Activated CD4-positive, alpha-beta memory T cell treated with anti-CD3 and anti-CD28 coated beads for 36 hours (primary cell): ENCODE measurements at regions not wholly inside any gene's neighbourhood (a gene's known extent, or its start where the extent isn't known, plus 50 kb on each side); places are given as distances from the start of the nearest gene placed in this dataset.

Experiments
- CTCF ChIA-PET: fragments of 350-600 bp; sonication (Branson Sonifier 250); formaldehyde crosslinking; loops from one replicate; lab custom pipeline; 2021; ENCODE audit warnings: antibody characterized with exemption, inconsistent platforms; lab: Charles Lee
- POLR2A ChIA-PET: fragments of 350-600 bp; sonication (Branson Sonifier 250); formaldehyde crosslinking; loops from one replicate; lab custom pipeline; 2021; ENCODE audit warnings: antibody characterized with exemption; lab: Charles Lee
- DNase-seq: peaks from one replicate; pipeline ENCODE4 v3.0.0-alpha.2; 2020
- H3K27ac Mint-ChIP-seq: one replicate; pipeline ENCODE4 v1.8.0; 2021; ENCODE audit warnings: mixed read lengths
- H3K27me3 Mint-ChIP-seq: one replicate; pipeline ENCODE4 v1.8.0; 2021; ENCODE audit warnings: mixed read lengths
- H3K36me3 Mint-ChIP-seq: one replicate; pipeline ENCODE4 v1.8.0; 2021; ENCODE audit warnings: mixed read lengths
- H3K4me1 Mint-ChIP-seq: one replicate; pipeline ENCODE4 v1.8.0; 2021; ENCODE audit warnings: low read depth, mixed read lengths
- H3K4me3 Mint-ChIP-seq: one replicate; pipeline ENCODE4 v1.8.0; 2021; ENCODE audit warnings: mild to moderate bottlenecking, mixed read lengths
- H3K9me3 Mint-ChIP-seq: one replicate; pipeline ENCODE4 v1.8.0; 2021; ENCODE audit warnings: mixed read lengths
- intact Hi-C: fragments of 100-400 bp; cut with micrococcal nuclease; formaldehyde crosslinking; loops from one replicate; pipeline ENCODE4 v1.15.1; 2023

DNA sequence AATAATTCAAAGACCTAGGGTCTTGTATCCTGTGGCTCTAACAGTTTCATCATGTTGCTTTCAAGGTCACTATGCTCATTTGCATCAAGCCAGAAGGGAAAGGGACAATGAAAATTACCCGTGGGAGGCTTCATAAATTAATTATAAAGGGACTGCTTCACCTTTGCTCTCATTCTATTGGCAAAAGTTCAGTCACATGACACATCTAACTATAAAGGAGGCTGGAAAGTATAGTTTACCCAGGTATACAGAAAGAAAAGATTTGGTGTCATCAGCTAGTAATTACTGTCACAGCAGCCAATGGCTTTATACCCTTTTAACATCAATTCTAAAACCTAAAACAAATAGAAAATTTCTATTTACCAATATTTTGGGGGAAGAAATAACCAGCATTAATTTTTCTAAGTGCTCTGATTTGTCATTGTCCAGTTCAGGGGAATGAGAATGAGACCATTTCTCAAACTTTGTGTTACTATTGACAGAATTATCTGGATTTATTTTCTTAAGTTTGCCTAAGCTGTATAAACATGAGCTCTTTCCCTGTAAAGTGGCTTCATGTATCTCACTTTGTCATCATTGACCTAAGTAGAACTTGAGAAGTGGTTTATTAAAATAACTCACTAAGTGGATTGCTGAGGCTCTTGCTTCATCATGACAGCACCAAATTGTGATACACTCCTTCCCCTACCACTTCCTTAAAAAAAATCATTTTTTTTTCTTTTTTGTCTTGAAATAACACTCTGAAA lies 257.7 kb upstream of the PEX5L start:
- no peaks in the 10 kb centered on the region for H3K36me3 Mint-ChIP-seq
- H3K4me1 Mint-ChIP-seq: no peaks in the 10 kb centered on the region
- H3K27me3 Mint-ChIP-seq: no peaks in the 10 kb centered on the region
- intact Hi-C loops: no loop called here
- ChIA-PET POLR2A (no interaction called here), CTCF (no interaction called here)
- DNase-seq: no peak
- H3K27ac Mint-ChIP-seq: no peak overlapping the region
- no peak overlapping the region for H3K4me3 Mint-ChIP-seq
- no peaks in the 10 kb centered on the region for H3K9me3 Mint-ChIP-seq

DNA sequence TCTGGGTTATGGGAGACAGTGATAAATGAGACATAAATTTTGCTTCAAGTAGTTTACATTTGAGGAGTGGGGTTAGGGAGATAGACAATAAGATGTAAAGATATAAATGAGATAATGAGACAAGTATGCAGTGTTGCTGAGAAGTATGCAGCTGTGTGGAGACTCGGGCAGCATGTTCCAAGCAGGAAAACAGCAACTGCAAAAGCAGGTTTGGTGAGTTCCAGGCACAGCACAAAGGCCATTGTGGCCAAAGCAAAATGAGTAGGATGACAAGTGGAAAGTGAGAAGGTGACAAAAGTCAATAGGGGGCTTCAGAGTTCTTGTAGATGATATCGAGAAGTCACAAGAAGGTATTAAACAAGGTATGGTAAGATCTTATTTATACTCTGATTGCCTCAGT lies 259.1 kb upstream of the PEX5L start:
- Mint-ChIP-seq H3K36me3 (no peaks in the 10 kb centered on the region), H3K9me3 (no peaks in the 10 kb centered on the region), H3K4me1 (no peaks in the 10 kb centered on the region), H3K27ac (no peak overlapping the region), H3K27me3 (no peaks in the 10 kb centered on the region), H3K4me3 (no peak overlapping the region)
- ChIA-PET CTCF (no interaction called here), POLR2A (no interaction called here)
- intact Hi-C loops: no loop called here
- DNase-seq: no peak

DNA sequence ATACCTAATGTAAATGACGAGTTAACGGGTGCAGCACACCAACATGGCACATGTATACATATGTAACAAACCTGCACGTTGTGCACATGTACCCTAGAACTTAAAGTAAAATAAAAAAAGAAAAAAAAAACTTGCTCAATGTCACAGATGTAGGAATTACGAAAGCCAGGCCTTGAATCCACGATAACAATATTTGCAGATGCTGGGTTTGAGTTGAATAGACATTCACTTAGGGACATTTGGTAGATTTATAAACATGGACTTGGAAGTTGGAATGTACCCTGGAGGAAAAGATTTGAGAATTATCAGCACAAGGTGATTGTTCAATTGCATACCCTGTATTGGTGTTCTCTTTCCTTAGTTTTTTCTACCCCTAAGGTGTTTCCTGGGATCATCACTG lies 260.2 kb upstream of the PEX5L start:
- no peaks in the 10 kb centered on the region for H3K27me3 Mint-ChIP-seq
- no peak for DNase-seq
- H3K27ac Mint-ChIP-seq: no peak overlapping the region
- H3K9me3 Mint-ChIP-seq: no peaks in the 10 kb centered on the region
- intact Hi-C loops: no loop called here
- ChIA-PET CTCF (no interaction called here), POLR2A (no interaction called here)
- H3K4me1 Mint-ChIP-seq: no peaks in the 10 kb centered on the region
- H3K4me3 Mint-ChIP-seq: no peak overlapping the region
- no peaks in the 10 kb centered on the region for H3K36me3 Mint-ChIP-seq

GRCh38 chr3:180306155-180306554 lies 269.4 kb upstream of the PEX5L start:
- intact Hi-C loops: no loop called here
- Mint-ChIP-seq H3K9me3 (no peaks in the 10 kb centered on the region), H3K4me1 (no peaks in the 10 kb centered on the region), H3K36me3 (no peaks in the 10 kb centered on the region), H3K27ac (no peak overlapping the region), H3K27me3 (no peaks in the 10 kb centered on the region), H3K4me3 (no peak overlapping the region)
- ChIA-PET CTCF (no interaction called here), POLR2A (no interaction called here)
- DNase-seq: no peak

- ChIA-PET POLR2A (no interaction called here), CTCF (no interaction called here)
- no peak for DNase-seq
- Mint-ChIP-seq H3K36me3 (no peaks in the 10 kb centered on the region), H3K27ac (no peak overlapping the region), H3K4me3 (no peak overlapping the region), H3K27me3 (no peaks in the 10 kb centered on the region), H3K4me1 (no peaks in the 10 kb centered on the region), H3K9me3 (no peaks in the 10 kb centered on the region)
- intact Hi-C loops: no loop called here
Measured at GRCh38 chr3:180306691-180307090, 270.0 kb upstream of the PEX5L start.

DNA sequence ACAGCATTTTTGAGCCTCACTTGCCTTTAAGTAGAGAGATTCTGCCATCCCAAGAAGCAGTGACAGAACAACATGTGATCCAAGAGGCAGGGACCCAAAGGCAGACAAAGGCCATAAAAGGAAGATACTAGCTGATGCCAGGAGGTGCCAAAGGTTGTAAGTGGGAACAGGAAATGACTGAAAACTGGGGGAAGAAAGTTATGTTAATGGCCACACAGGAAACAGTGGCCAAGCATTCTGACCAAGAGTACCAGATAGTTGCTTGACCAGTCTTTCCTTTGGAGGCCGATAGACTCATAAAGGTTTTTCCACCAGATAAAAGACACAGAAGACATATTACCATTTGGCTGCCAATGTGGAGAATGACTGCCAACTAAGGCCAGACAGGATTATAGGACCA lies 274.5 kb upstream of the PEX5L start:
- Mint-ChIP-seq H3K4me1 (no peaks in the 10 kb centered on the region), H3K36me3 (no peaks in the 10 kb centered on the region), H3K9me3 (no peaks in the 10 kb centered on the region), H3K27ac (no peak overlapping the region), H3K27me3 (no peaks in the 10 kb centered on the region), H3K4me3 (no peak overlapping the region)
- intact Hi-C loops: no loop called here
- ChIA-PET CTCF (no interaction called here), POLR2A (no interaction called here)
- no peak for DNase-seq

GRCh38 chr3:180316321-180316720 lies 279.6 kb upstream of the PEX5L start:
- Mint-ChIP-seq H3K4me3 (no peak overlapping the region), H3K27me3 (no peaks in the 10 kb centered on the region), H3K27ac (no peak overlapping the region), H3K9me3 (no peaks in the 10 kb centered on the region), H3K36me3 (no peaks in the 10 kb centered on the region), H3K4me1 (no peaks in the 10 kb centered on the region)
- ChIA-PET POLR2A (no interaction called here), CTCF (no interaction called here)
- DNase-seq: no peak
- intact Hi-C loops: no loop called here

DNA sequence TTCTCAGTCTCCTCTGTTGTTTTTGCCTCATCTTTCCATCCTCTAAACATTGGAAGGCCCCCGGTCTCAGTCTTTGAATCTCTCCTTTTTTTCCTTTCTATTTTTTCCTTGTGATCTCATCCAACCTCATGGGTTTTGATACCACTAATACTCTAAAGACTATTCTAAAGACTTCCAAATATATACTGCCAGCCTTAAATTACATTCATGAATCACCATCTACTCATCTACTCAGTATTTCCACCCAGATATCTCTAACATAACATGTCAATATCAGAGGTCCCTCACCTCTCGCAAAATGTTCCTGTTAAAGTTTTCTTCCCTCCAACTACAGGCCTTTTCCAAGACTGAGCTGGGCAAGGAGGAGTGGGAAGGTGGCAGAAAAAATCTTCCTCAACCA lies 282.5 kb upstream of the TTC14 start:
- H3K4me3 Mint-ChIP-seq: no peak overlapping the region
- no peak for DNase-seq
- intact Hi-C loops: no loop called here
- no peaks in the 10 kb centered on the region for H3K27me3 Mint-ChIP-seq
- H3K36me3 Mint-ChIP-seq: no peaks in the 10 kb centered on the region
- H3K4me1 Mint-ChIP-seq: no peaks in the 10 kb centered on the region
- no peaks in the 10 kb centered on the region for H3K9me3 Mint-ChIP-seq
- H3K27ac Mint-ChIP-seq: no peak overlapping the region
- ChIA-PET CTCF (no interaction called here), POLR2A (no interaction called here)

GRCh38 chr3:180320631-180321030 lies 281.3 kb upstream of the TTC14 start:
- intact Hi-C loops: no loop called here
- no peaks in the 10 kb centered on the region for H3K36me3 Mint-ChIP-seq
- no peak overlapping the region for H3K4me3 Mint-ChIP-seq
- POLR2A ChIA-PET: no interaction called here
- H3K27me3 Mint-ChIP-seq: no peaks in the 10 kb centered on the region
- no peak for DNase-seq
- H3K9me3 Mint-ChIP-seq: no peaks in the 10 kb centered on the region
- H3K27ac Mint-ChIP-seq: no peak overlapping the region
- CTCF ChIA-PET: no interaction called here
- H3K4me1 Mint-ChIP-seq: no peaks in the 10 kb centered on the region

- no peak overlapping the region for H3K27ac Mint-ChIP-seq
- POLR2A ChIA-PET: no interaction called here
- H3K4me3 Mint-ChIP-seq: no peak overlapping the region
- CTCF ChIA-PET: no interaction called here
- intact Hi-C loops: no loop called here
- H3K9me3 Mint-ChIP-seq: no peaks in the 10 kb centered on the region
- DNase-seq: no peak
- H3K4me1 Mint-ChIP-seq: no peaks in the 10 kb centered on the region
- H3K36me3 Mint-ChIP-seq: no peaks in the 10 kb centered on the region
- no peaks in the 10 kb centered on the region for H3K27me3 Mint-ChIP-seq
Measured at GRCh38 chr3:180321534-180321933, 280.4 kb upstream of the TTC14 start.

- Mint-ChIP-seq H3K4me1 (no peaks in the 10 kb centered on the region), H3K27ac (no peak overlapping the region), H3K9me3 (no peaks in the 10 kb centered on the region), H3K36me3 (no peaks in the 10 kb centered on the region), H3K27me3 (no peaks in the 10 kb centered on the region), H3K4me3 (no peak overlapping the region)
- intact Hi-C loops: no loop called here
- POLR2A ChIA-PET: no interaction called here
- CTCF ChIA-PET: no interaction called here
- DNase-seq: no peak
Measured at GRCh38 chr3:180322829-180323228, 279.1 kb upstream of the TTC14 start.

DNA sequence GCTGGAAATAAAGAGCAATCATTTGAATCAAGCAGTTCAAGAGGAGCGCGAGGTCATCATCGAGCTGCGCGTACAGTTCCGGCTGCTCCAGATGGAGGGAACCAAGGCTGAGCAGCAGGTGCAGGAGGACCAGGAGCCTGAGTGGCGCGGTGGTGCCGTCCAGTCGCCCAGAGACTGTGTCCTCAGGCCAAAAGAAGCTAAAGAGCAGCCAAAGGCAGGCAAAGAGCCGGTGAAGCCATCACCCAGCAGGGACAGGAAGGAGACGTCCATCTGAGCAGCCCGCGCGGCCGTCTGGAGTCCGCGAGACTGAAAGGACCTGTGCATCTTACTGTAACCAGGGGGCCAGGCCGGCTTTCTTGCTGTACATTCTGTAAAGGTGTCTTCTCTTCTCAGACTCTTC lies 277.2 kb upstream of the TTC14 start:
- H3K9me3 Mint-ChIP-seq: no peaks in the 10 kb centered on the region

DNA sequence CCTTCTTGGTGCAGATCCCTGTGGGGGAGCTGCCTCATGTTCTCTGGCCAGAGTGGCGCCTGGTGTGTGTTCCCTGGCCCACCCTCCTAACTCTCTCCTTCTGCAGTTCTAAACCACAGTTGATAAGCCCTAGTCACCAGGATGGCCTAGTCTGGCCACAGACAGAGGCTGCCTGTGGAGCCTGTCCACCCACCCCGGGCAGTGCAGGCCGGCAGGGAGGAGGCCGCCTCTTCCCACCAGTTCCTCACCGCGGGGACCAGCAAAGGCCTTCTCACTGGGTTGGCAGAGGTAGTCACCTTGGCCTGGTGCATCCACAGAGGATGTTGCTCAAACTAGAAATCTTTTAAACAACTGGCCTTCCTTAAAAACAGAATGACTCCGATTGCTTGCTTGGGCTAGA lies 276.4 kb upstream of the TTC14 start:
- H3K27ac Mint-ChIP-seq: no peak overlapping the region
- H3K4me3 Mint-ChIP-seq: no peak overlapping the region
- CTCF ChIA-PET: no interaction called here
- intact Hi-C loops: no loop called here
- H3K9me3 Mint-ChIP-seq: no peaks in the 10 kb centered on the region
- H3K4me1 Mint-ChIP-seq: no peaks in the 10 kb centered on the region
- POLR2A ChIA-PET: no interaction called here
- H3K27me3 Mint-ChIP-seq: no peaks in the 10 kb centered on the region
- no peak for DNase-seq
- no peaks in the 10 kb centered on the region for H3K36me3 Mint-ChIP-seq

More for the DNA sequence above, 277.2 kb upstream of the TTC14 start:
- H3K4me1 Mint-ChIP-seq: no peaks in the 10 kb centered on the region
- ChIA-PET CTCF (no interaction called here), POLR2A (no interaction called here)
- H3K27ac Mint-ChIP-seq: no peak overlapping the region
- no peaks in the 10 kb centered on the region for H3K36me3 Mint-ChIP-seq
- no peak overlapping the region for H3K4me3 Mint-ChIP-seq
- no peak for DNase-seq
- intact Hi-C loops: no loop called here
- no peaks in the 10 kb centered on the region for H3K27me3 Mint-ChIP-seq
